H1 (cell line): ENCODE measurements at regions not wholly inside any gene's neighbourhood (a gene's known extent, or its start where the extent isn't known, plus 50 kb on each side); places are given as distances from the start of the nearest gene placed in this dataset.
A peak's percentile ranks its signal among the peaks of the same experiment; 100 is the strongest.

ENCODE experiments used
- CTCF ChIA-PET: fragments of 300-600 bp; sonication (Branson Sonifier 250); formaldehyde crosslinking; loops from one replicate; lab custom pipeline; 2021; ENCODE audit not compliant: partially characterized antibody; lab: Charles Lee
- POLR2A ChIA-PET: fragments of 300-600 bp; sonication (Branson Sonifier 250); formaldehyde crosslinking; loops from one replicate; lab custom pipeline; 2021; ENCODE audit warnings: inconsistent platforms; ENCODE audit not compliant: partially characterized antibody; lab: Charles Lee
- DNase-seq, 2 experiments: peaks; one replicate each; pipeline versions ENCODE4 v3.0.0 to v3.0.0-alpha.2; 2010 to 2022; ENCODE audit warnings: low spot score in 2 of 2, low read depth in 1 of 2, mixed read lengths in 1 of 2
- FAIRE-seq: peaks from 2 replicates; lab custom pipeline; 2011; peaks lifted over from hg19 to GRCh38; lab: Jason Lieb, UNC
- H2AFZ ChIP-seq: 2 replicates; pipeline ENCODE4 v1.8.1; 2012; ENCODE audit warnings: low read length, inconsistent platforms
- H2AK5ac ChIP-seq: 2 replicates; pipeline ENCODE4 v1.6.1; 2013; ENCODE audit warnings: low read depth, low read length
- H2BK120ac ChIP-seq: replicated peaks from 2 replicates; pipeline ENCODE3; 2013; ENCODE audit warnings: low read depth, low read length, inconsistent platforms
- H2BK12ac ChIP-seq: 2 replicates; pipeline ENCODE4 v1.6.1; 2013; ENCODE audit warnings: low read depth, low read length
- H2BK15ac ChIP-seq: 2 replicates; pipeline ENCODE4 v1.6.1; 2013; ENCODE audit warnings: low read length
- H2BK20ac ChIP-seq: 2 replicates; pipeline ENCODE4 v1.6.1; 2013; ENCODE audit warnings: low read length
- H2BK5ac ChIP-seq: 2 replicates; pipeline ENCODE4 v1.6.1; 2013; ENCODE audit warnings: low read depth, low read length
- H3K14ac ChIP-seq: 2 replicates; pipeline ENCODE4 v1.6.1; 2013; ENCODE audit warnings: inconsistent platforms; ENCODE audit not compliant: insufficient read length
- H3K18ac ChIP-seq: 2 replicates; pipeline ENCODE4 v1.6.1; 2013; ENCODE audit warnings: low read length; ENCODE audit errors: extremely low read depth
- H3K23ac ChIP-seq: 2 replicates; pipeline ENCODE4 v1.6.1; 2013; ENCODE audit warnings: inconsistent platforms; ENCODE audit not compliant: insufficient read length
- H3K23me2 ChIP-seq: 2 replicates; pipeline ENCODE4 v1.6.1; 2013; ENCODE audit warnings: low read depth, low read length
- H3K27ac ChIP-seq: 2 replicates; pipeline ENCODE4 v1.6.1; 2011; ENCODE audit warnings: low read depth, low read length, inconsistent platforms
- H3K27me3 ChIP-seq, 4 experiments: replicated peaks in 1 of 4; 1 replicate in 1 of 4; 2 replicates in 3 of 4; pipeline versions ENCODE4 v1.6.1 to v1.8.1; 2011 to 2013; ENCODE audit warnings: low read length in 3 of 4, mild to moderate bottlenecking in 3 of 4, inconsistent platforms in 2 of 4, mixed read lengths in 2 of 4, moderate library complexity in 1 of 4; ENCODE audit not compliant: control insufficient read depth in 3 of 4, insufficient read depth in 3 of 4; ENCODE audit errors: extremely low read depth in 1 of 4
- H3K36me3 ChIP-seq, 4 experiments: 2 replicates each; pipeline versions ENCODE4 v1.6.1 to v1.8.1; 2011 to 2013; ENCODE audit warnings: mild to moderate bottlenecking in 4 of 4, low read length in 3 of 4, moderate library complexity in 2 of 4, control low read depth in 1 of 4, inconsistent platforms in 1 of 4; ENCODE audit not compliant: insufficient read depth in 4 of 4, control insufficient read depth in 2 of 4
- H3K4ac ChIP-seq: replicated peaks from 2 replicates; pipeline ENCODE3; 2013; ENCODE audit warnings: low read length, low read depth, mixed read lengths, inconsistent platforms; ENCODE audit not compliant: insufficient read length
- H3K4me1 ChIP-seq, 4 experiments: replicated peaks in 1 of 4; 1 replicate in 1 of 4; 2 replicates in 3 of 4; pipeline versions ENCODE4 v1.6.1 to v1.8.1; 2011 to 2013; ENCODE audit warnings: low read length in 3 of 4, inconsistent platforms in 2 of 4, mixed read lengths in 1 of 4; ENCODE audit not compliant: insufficient read depth in 4 of 4, control insufficient read depth in 3 of 4
- H3K4me2 ChIP-seq, 2 experiments: 2 replicates each; pipeline versions ENCODE4 v1.6.1 to v1.8.1; 2011 to 2013; ENCODE audit warnings: low read depth in 2 of 2, low read length in 2 of 2, control low read depth in 1 of 2, inconsistent platforms in 1 of 2, mild to moderate bottlenecking in 1 of 2; ENCODE audit not compliant: insufficient read depth in 1 of 2
- H3K4me3 ChIP-seq, 4 experiments: fragments of 200-600, 300-600 bp in 1 of 4; sonication (generic), shearing (Covaris generic), sonication (Bioruptor Twin) in 1 of 4; 2 replicates each; pipeline versions ENCODE4 v1.5.1 to v1.8.1; 2011 to 2016; ENCODE audit warnings: low read length in 4 of 4, low read depth in 3 of 4, control low read depth in 2 of 4, inconsistent platforms in 2 of 4, mild to moderate bottlenecking in 2 of 4, mixed read lengths in 1 of 4, moderate library complexity in 1 of 4; ENCODE audit not compliant: insufficient read depth in 2 of 4; ENCODE audit errors: extremely low read depth in 1 of 4
- H3K56ac ChIP-seq: replicated peaks from 2 replicates; pipeline ENCODE3; 2013; ENCODE audit warnings: low read depth, mild to moderate bottlenecking, mixed read lengths, low read length, inconsistent platforms; ENCODE audit not compliant: insufficient read length
- H3K79me1 ChIP-seq: 2 replicates; pipeline ENCODE4 v1.6.1; 2013; ENCODE audit warnings: low read depth, low read length, control low read depth
- H3K79me2 ChIP-seq, 2 experiments: 2 replicates each; pipeline versions ENCODE4 v1.6.1 to v1.8.1; 2012 to 2013; ENCODE audit warnings: low read length in 2 of 2, mild to moderate bottlenecking in 2 of 2, inconsistent platforms in 1 of 2; ENCODE audit not compliant: insufficient read depth in 2 of 2, control insufficient read depth in 1 of 2
- H3K9ac ChIP-seq, 4 experiments: replicated peaks in 1 of 4; 1 replicate in 1 of 4; 2 replicates in 3 of 4; pipeline versions ENCODE4 v1.6.1 to v1.8.1; 2011 to 2013; ENCODE audit warnings: low read depth in 3 of 4, low read length in 3 of 4, control low read depth in 2 of 4, mild to moderate bottlenecking in 2 of 4, moderate library complexity in 2 of 4, inconsistent platforms in 1 of 4; ENCODE audit errors: extremely low read depth in 1 of 4
- H3K9me3 ChIP-seq, 2 experiments: 2 replicates each; pipeline versions ENCODE4 v1.6.1 to v1.8.1; 2012 to 2013; ENCODE audit warnings: mild to moderate bottlenecking in 2 of 2, moderate library complexity in 2 of 2, control low read depth in 1 of 2, inconsistent platforms in 1 of 2, low read depth in 1 of 2, low read length in 1 of 2, mixed read lengths in 1 of 2; ENCODE audit not compliant: insufficient read depth in 2 of 2
- H4K20me1 ChIP-seq, 2 experiments: replicated peaks in 1 of 2; 2 replicates each; pipeline versions ENCODE3 to v1.8.1; 2011 to 2013; ENCODE audit warnings: inconsistent platforms in 2 of 2, low read length in 2 of 2, mild to moderate bottlenecking in 1 of 2; ENCODE audit not compliant: insufficient read depth in 2 of 2, control insufficient read depth in 1 of 2
- H4K5ac ChIP-seq: 2 replicates; pipeline ENCODE4 v1.6.1; 2013; ENCODE audit warnings: low read length, low read depth, mixed read lengths, inconsistent platforms; ENCODE audit not compliant: insufficient read length
- H4K8ac ChIP-seq: 2 replicates; pipeline ENCODE4 v1.8.0; 2013; ENCODE audit warnings: mild to moderate bottlenecking, moderate library complexity, low read length, inconsistent platforms; ENCODE audit not compliant: insufficient read depth; ENCODE audit errors: extremely low read depth
- H4K91ac ChIP-seq: replicated peaks from 2 replicates; pipeline ENCODE3; 2013; ENCODE audit warnings: low read length, mixed read lengths, inconsistent platforms; ENCODE audit not compliant: insufficient read length
- BCL11A ChIP-seq, 2 experiments: IDR thresholded peaks; one replicate each; pipeline ENCODE4 v1.6.1; 2011; ENCODE audit warnings: low read depth in 2 of 2, low read length in 2 of 2, mild to moderate bottlenecking in 2 of 2
- MAFK ChIP-seq: IDR thresholded peaks from 2 replicates; pipeline ENCODE4 v1.6.1; 2012; ENCODE audit warnings: low read depth, mild to moderate bottlenecking, improper control_type of control experiment, low read length
- SUZ12 ChIP-seq: fragments of 200-600 bp; sonication (generic); IDR thresholded peaks from 2 replicates; pipeline ENCODE4 v1.6.1; 2012; ENCODE audit warnings: mild to moderate bottlenecking, inconsistent platforms, low read length, moderate library complexity, mixed read lengths
- WGBS, 2 experiments: shearing (Covaris generic) in 1 of 2; methylation state at CpG; one replicate each; pipeline versions ENCODE4 v1.1.6 to v1.1.7; 2013 to 2015; ENCODE audit warnings: low lambda C conversion rate in 2 of 2, mixed read lengths in 2 of 2, inconsistent platforms in 1 of 2, low coverage in 1 of 2, missing lambda C conversion rate in 1 of 2; ENCODE audit not compliant: insufficient replicate concordance in 2 of 2, insufficient coverage in 1 of 2, insufficient read length in 1 of 2; ENCODE audit errors: extremely low coverage in 1 of 2, missing lambda C conversion rate in 1 of 2; 5-methylcytosine and 5-hydroxymethylcytosine counted together

- Histone ChIP-seq H3K9ac (no peak overlapping the region), H3K79me2 (no peaks in the 10 kb centered on the region), H3K79me1 (no peaks in the 10 kb centered on the region), H2BK5ac (no peak overlapping the region), H2BK120ac (no peak overlapping the region), H2BK12ac (no peak overlapping the region), H3K14ac (no peak overlapping the region), H3K27ac (no peak overlapping the region), H3K27me3 (no peaks in the 10 kb centered on the region)
- no peak for FAIRE-seq
- TF ChIP-seq BCL11A (IDR thresholded peaks at IDR 0.05; ENCODE audit: low read depth in 2 of 2, low read length in 2 of 2) (no peak), SUZ12 (no peak), MAFK (peak; percentile 60)
- TF ChIP-seq, all 59 proteins: peak for 1
- H3K23me2 ChIP-seq, result no peaks in the 10 kb centered on the region; the same call in 1 of the 2 replicates
- H2AFZ ChIP-seq, result peak overlapping the region; percentile 38; the same call in 1 of the 2 replicates
- no peak overlapping the region for H3K18ac ChIP-seq
- H3K23ac ChIP-seq, result no peak overlapping the region
- H2BK20ac ChIP-seq, result no peak overlapping the region
- no peaks in the 10 kb centered on the region for H4K20me1 ChIP-seq
- H2AK5ac ChIP-seq, result no peak overlapping the region
- H4K91ac ChIP-seq, result no peak overlapping the region
- no peak for DNase-seq
- H3K4me2 ChIP-seq, result no peak overlapping the region
- ChIA-PET POLR2A (no interaction called here), CTCF (no interaction called here)
- 95% methylated on average over 5 of the region's 5 CpGs; no CpG with 5 or more reads in 1 of the 2 experiments for WGBS, 2 experiments
- H3K4me1 ChIP-seq, result no peaks in the 10 kb centered on the region
- H3K9me3 ChIP-seq, result no peaks in the 10 kb centered on the region
- no peak overlapping the region for H3K4ac ChIP-seq
- H3K56ac ChIP-seq, result no peak overlapping the region
- H3K36me3 ChIP-seq, result no peaks in the 10 kb centered on the region
- no peak overlapping the region for H4K8ac ChIP-seq
- no peak overlapping the region for H2BK15ac ChIP-seq
- no peak overlapping the region for H4K5ac ChIP-seq
- H3K4me3 ChIP-seq, result no peak overlapping the region
Measured at GRCh38 chr4:120236873-120237272, 170.2 kb upstream of the MAD2L1 start.
